NCI-H1417 treated with DMSO at 0.1 percent for 48 hours (cell line): ENCODE measurements at regions not wholly inside any gene's neighbourhood (a gene's known extent, or its start where the extent isn't known, plus 50 kb on each side); places are given as distances from the start of the nearest gene placed in this dataset.
"Not testable (repeated sequence)": the region's sequence is repeated elsewhere in the genome, so short reads cannot be mapped to it uniquely, and the experiment has no call there.

Source experiments
- DNase-seq: peaks from one replicate; lab custom pipeline; 2025; lab: John Stamatoyannopoulos, UW

- not testable (repeated sequence) for DNase-seq
These were observed 164.0 kb downstream of the HRH4 start for GRCh38 chr18:24624421-24624820.

- DNase-seq: no peak
These were observed 167.3 kb downstream of the HRH4 start for GRCh38 chr18:24627644-24628315.

DNA sequence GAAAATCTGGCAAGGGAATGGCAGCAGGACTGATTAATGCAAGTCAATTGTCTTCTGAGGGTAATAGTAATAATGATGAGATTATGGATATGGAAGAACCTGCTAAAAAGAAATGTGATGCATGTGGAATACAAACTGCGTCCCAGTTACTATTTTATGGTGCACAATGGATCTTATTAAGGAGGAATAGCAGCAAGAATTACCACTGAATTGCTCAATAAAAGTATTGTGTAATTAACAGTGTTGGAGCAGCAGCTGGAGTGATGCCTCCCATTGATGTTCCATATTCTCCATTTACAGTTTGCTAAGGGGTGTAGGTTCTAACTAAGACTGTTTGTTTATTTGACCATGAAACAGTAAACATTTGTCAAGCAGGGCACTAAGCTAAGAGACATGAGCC lies 167.9 kb downstream of the HRH4 start:
- DNase-seq: no peak

- DNase-seq: no peak
These were observed 169.5 kb downstream of the HRH4 start for GRCh38 chr18:24629921-24630320.

DNA sequence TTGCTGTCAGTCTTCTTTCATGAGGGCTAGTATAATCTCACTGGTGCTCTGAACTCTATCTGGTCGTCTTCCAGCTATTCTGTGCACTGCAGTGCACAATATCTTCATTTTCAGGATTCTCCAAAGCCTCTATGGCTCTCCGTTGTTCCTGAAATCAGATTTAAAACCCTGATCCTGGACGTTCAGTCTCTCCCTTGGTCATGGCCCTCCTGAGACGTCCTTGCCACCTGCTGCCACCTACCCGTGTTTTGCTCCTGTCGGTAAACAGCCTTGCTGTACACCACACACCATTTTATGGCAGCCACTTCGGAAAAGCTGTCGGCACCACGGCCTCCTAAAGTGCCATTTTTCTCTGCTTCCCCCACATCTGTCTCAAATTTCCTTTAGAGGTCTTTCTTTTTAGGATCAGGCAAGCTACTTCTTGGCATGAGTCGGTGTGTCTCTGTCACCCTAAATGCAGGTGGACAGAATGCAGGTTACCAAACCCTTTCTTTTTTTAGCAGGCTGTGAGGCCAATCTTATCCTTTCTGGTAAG lies 170.0 kb downstream of the HRH4 start:
- DNase-seq: no peak

GRCh38 chr18:24631243-24632025 lies 171.0 kb downstream of the HRH4 start:
- DNase-seq: no peak

DNA sequence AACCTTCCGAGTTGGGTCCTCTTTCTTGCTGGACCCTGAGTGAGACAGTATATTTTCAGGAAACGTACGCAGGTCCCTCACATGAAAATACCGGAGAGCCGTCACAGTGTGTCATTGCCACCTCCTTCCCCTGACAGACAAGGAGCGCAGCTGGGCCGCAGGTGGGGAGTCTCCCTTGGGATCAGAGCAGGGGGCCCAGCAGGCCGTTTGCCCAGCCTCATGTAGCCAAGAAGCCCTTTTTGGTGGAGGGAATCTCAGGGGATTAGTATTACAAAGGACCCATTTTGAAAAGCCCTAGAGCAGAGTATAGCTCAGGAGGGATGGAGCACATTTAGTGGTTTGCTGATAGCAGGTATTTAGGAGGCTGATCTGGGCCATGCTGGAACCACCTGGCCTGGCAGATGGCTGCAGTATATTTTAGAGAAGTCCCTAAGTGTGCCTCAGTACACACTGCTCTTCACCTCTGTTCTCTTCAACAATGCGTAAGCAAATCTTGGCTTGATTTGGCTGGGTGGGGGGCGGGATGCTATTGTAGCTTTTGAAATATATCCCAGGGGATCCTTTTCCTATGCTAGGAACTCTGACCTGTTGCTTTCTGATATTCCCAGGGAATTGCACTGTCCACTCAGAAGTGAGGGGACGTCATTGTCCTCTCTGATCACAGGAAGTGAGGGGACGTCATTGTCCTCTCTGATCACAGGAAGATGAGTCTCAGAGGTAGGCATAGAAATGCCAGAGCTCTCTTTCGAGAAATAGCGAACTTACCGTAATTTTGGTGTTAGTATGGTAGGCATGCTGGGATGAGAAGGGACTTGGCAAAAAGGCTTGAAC lies 171.9 kb downstream of the HRH4 start:
- no peak for DNase-seq

- DNase-seq: no peak
These were observed 172.7 kb downstream of the HRH4 start for GRCh38 chr18:24633121-24633520.

DNA sequence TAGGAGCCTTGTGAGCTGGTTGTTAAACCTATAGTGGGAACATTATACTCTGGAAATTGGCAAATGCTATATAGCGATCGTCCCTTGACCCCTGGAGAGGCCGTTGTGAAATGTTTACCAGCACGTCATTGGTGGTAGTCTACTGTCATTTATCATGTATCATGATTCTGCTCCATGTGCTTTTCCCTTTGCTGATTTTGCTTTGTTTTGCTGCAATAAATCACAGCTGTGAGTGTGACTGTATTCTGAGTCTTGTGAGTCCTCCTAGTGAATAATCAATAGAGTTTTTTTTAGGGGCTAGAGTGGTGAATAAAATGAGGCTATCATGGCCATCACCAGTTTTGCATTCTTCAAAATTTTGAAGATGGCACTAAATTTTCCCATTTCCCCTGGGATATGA lies 189.1 kb downstream of the HRH4 start:
- DNase-seq: no peak

GRCh38 chr18:24651434-24651833 lies 191.0 kb downstream of the HRH4 start:
- no peak for DNase-seq

- no peak for DNase-seq
These were observed 195.6 kb downstream of the HRH4 start for GRCh38 chr18:24656050-24656449.

GRCh38 chr18:24656551-24657443 lies 196.4 kb downstream of the HRH4 start:
- DNase-seq: peak; percentile 90

DNA sequence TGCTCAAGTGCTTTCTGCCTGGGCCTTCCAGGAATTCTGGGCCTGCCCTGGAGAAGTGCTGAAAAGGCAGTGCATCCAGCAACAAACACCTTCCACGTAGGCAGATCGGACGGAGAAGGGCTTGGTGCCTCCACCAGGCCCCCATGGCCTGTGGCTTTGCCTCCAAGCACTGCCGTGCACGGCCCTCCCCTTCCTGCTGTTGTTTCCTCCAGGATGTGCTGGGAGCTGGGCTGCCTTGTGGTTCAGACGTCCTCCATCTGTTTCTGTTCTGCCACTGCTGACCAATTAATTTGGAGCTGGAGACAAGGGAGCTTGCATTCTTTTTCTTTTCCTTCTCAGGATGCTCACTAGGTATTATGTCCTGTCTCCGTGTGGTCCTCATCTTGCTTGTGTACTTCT lies 197.0 kb downstream of the HRH4 start:
- no peak for DNase-seq

- DNase-seq: no peak
These were observed 197.9 kb downstream of the HRH4 start for GRCh38 chr18:24658302-24658701.

GRCh38 chr18:24659827-24660720 lies 199.6 kb downstream of the HRH4 start:
- DNase-seq: peak; percentile 7

DNA sequence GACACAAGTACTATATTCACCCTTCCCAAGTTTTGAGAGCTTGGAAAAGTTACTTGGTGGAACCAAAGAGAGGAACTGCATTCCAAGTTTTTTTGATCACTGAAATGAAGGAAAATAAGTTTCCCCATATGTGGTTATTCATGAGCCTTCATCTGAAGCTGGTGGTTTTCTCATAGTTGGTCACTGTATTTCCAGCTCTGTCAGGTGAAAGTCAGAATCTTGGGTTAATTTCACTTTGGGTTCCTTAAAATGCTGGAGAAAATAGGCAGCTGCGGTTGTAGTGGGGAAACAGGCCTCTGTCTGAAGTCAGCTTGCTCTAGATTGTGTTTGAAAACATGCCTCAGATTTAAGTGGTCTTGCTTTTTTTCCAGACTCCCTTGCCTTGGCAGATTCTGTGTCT lies 200.5 kb downstream of the HRH4 start:
- no peak for DNase-seq

GRCh38 chr18:24662412-24662821 lies 202.0 kb downstream of the HRH4 start:
- DNase-seq: no peak

DNA sequence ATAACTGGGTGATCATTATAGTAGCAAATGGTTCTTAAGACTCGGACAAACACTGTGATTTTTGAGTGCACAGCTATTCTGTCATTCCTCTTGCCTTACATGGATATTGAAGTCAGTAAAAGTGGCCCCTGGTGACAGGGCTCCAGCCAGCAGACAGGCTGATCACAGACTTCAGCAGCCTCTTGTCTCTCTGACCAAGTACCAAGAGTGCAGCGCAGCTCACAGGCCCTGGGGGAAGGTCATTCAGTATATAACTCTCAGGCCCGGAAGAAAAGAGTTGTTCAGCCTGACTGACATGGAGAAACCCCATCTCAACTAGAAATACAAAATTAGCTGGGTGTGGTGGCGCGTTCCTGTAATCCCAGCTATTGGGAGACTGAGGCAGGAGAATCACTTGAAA lies 202.6 kb downstream of the HRH4 start:
- DNase-seq: no peak

- DNase-seq: no peak
These were observed 208.6 kb downstream of the HRH4 start for GRCh38 chr18:24669015-24669414.

DNA sequence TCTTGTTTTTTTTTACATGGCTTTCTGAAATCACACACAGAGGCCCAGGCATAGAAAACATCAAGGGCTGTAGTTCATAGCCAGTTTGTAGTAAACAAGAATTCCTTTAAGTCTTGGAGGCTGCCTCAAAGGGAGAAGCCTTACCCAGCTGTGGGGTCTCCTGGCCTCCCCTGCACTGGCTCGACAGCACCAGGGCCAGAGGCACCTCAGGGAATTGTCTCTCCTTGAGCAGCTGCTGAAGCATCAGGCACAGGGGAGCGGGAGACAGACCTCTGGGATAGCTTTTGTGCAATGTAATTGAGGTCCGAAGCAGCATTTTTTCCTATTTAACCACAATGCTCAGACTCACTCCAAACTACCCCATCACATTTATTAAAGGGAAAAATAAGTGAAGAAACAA lies 209.1 kb downstream of the HRH4 start:
- no peak for DNase-seq
